HG03097 (cell line): ENCODE measurements at regions not wholly inside any gene's neighbourhood (a gene's known extent, or its start where the extent isn't known, plus 50 kb on each side); places are given as distances from the start of the nearest gene placed in this dataset.

ENCODE experiments used
- ATAC-seq: cut with Tn5 transposase; IDR thresholded peaks from one replicate; pipeline ENCODE4 v1.9.1; 2021; ENCODE audit not compliant: unreplicated experiment, low FRiP score

- no peak for ATAC-seq
Observed at GRCh38 chr1:105641407-105641806, 1415.1 kb upstream of the PRMT6 start.

GRCh38 chr1:105652109-105652508 is 1404.4 kb upstream of the PRMT6 start:
- ATAC-seq, result no peak

DNA sequence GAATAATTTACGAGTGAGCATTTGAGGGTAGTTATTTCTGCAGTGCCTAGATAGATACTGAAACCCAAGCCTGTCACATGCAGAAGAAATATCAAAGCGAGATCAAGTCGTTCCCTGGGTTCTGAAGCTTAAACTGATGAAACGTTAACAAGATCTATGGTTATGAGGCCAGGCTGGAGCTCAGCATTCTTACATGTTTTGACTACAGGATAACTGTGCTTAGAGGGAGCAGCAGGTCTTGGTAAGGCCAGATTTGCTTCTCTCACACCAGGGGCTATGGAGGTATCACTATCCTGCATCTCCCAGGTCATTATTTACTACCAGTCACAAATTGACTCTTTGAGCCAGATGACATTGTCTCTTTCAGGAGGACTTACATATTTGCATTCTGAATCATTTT is 1401.4 kb upstream of the PRMT6 start:
- no peak for ATAC-seq

GRCh38 chr1:105664495-105664894 is 1392.0 kb upstream of the PRMT6 start:
- no peak for ATAC-seq

DNA sequence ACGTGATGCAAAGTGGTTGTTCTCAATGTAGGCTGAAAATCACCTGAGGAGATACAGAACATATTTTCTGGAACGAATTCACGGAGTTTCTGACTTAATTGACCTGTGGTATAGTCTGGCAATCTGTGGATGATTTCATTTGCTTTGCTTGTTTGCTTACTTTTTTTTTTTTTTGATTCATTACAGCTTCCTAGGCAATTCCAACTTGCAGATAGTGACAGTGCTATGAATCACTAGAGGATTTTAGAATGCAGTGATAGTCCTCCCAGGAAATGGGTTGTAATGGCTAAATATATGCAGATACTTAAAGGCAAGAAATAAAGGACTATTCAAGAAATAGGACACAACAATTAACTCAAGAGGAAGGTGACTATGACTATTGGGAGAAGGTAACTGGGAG is 1378.1 kb upstream of the PRMT6 start:
- no peak for ATAC-seq

DNA sequence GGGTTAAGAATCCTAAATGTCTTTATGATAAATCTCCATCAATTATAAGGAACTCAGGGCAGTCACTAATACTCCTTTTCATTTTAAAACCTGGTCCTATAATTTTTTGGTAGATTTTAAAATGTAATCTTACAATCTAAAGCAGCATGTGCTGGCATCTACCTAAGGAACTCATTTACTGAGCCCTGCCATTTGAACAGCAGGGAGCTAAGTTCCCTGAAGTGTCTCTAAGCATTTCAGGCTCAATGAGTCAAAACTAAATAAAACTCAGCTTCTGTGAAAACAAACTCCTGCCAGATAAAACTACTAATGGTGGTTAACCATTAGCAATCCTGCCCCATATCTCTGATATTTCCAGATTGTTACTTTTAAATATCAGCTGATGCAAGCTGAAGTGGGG is 1371.8 kb upstream of the PRMT6 start:
- ATAC-seq, result no peak

DNA sequence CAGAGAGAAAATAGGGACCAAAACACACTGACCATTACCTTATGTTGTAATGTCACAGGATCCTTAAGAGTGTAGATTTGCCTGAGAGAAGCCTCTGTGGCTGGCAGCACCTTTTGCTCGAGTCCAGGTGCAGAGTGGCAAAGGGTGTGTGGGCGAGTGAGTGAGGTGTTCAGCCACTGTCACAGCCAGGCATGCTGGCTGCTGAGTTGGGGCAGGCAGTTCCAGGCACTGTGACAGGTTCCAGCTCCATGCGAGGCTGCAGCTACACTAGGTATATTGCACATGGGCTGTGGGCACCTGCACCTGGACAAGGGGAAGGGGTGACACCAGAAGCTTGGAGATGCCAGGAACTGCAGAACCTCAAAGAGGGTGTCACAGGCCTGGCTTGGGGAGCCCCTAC is 1370.4 kb upstream of the PRMT6 start:
- no peak for ATAC-seq

GRCh38 chr1:105686874-105687690 is 1369.4 kb upstream of the PRMT6 start:
- ATAC-seq, result no peak

GRCh38 chr1:105700723-105701122 is 1355.8 kb upstream of the PRMT6 start:
- ATAC-seq, result no peak

- ATAC-seq, result no peak
Observed at GRCh38 chr1:105724286-105724685, 1332.2 kb upstream of the PRMT6 start.

DNA sequence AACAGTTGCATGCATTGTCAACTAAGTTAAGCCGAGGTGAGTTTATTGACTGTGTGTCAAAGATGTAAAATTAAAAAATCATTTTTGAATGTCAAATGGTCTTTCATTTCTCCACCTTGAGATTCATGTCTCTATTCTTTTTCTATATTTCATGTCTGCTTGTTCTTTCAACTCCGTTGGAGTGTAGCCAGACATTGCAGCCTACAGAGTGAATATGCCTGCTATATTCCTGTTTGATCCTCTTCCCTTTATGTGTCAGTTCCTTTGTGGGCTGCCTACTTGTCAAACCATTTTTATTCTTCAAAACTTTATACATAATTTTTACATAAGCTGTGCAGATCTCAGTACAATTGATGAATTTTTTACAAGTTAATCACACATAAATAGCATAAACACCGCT is 1325.8 kb upstream of the PRMT6 start:
- ATAC-seq, result no peak

GRCh38 chr1:105736349-105736748 is 1320.1 kb upstream of the PRMT6 start:
- no peak for ATAC-seq

DNA sequence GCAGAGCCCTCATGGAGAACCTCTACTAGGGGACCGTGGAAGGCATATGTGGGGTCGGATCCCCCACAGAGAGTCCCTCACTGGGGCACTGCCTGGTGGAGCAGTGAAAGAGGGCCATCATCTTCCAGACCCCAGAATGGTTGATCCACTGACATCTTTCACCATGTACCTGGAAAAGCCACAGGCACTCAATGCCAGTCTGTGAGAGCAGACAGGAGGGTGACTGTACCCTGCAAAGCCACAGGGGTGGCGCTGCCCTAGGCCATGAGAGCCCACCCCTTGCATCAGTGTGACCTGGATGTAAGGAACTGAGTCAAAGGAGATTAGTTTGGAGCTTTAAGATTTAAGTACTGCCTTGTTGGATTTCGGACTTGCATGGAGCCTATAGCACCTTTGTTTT is 1276.7 kb upstream of the PRMT6 start:
- ATAC-seq, result no peak

GRCh38 chr1:105785021-105785420 is 1271.5 kb upstream of the PRMT6 start:
- ATAC-seq, result no peak

- no peak for ATAC-seq
Observed at GRCh38 chr1:105793536-105794146, 1262.8 kb upstream of the PRMT6 start.

DNA sequence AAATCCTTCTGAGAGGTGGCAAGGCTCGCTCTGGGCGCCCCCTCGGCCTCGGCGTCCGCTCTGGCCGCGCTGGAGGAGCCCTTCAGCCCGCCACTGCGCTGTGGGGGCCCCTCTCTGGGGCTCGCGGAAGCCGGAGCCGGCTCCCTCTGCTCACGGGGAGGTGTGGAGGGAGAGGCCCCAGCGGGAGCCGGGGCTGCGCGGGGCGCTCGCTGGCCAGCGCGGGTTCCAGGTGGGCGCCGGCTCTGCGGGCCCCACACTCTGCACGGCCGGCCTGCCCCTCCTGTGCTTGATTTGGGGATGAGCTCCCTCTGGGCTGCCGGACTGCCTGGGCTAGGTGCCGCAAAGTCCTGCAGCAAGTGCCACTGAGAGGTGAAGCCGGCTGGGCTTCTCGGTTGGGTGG is 1260.7 kb upstream of the PRMT6 start:
- ATAC-seq, result no peak

GRCh38 chr1:105830571-105831146 is 1225.8 kb upstream of the PRMT6 start:
- no peak for ATAC-seq

- ATAC-seq, result no peak
Observed at GRCh38 chr1:105838071-105838470, 1218.4 kb upstream of the PRMT6 start.

DNA sequence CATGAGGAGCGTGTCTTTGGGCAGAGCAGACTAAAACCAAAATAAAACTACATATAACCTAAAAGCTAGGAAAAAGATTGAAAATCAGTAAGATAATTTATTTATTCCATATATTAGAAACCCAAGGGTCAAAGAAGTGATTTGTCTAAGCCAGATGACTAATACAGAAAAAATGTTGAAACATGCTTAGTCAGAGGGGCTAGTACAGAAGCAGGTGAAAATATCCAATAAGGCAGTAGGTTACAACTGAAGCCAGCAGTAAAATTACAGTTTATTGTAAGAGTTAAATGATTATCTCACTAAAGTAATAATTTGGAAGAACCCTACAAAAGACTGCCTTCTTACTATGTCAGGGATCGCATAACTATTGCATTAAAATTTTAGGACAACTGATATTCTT is 1190.9 kb upstream of the PRMT6 start:
- no peak for ATAC-seq

- no peak for ATAC-seq
Observed at GRCh38 chr1:105872817-105873216, 1183.7 kb upstream of the PRMT6 start.

DNA sequence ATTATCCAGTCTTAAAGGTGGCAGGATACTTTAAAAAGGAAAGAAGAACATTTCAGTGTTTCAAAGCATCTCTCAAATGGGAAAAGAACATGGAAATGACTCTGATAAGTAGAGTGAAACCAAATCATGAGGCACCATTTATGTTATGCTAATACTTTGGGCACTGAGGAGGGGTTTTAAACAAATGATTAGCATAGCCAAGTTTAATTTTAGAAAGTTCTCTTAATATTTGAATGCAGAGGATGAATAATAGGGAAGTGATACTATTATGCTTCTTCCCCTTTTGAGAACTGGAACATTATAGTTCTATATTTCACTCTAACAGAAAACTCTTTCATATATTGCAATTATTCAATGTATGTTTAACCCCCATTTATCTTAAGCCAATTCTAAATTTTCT is 1181.9 kb upstream of the PRMT6 start:
- ATAC-seq, result no peak

DNA sequence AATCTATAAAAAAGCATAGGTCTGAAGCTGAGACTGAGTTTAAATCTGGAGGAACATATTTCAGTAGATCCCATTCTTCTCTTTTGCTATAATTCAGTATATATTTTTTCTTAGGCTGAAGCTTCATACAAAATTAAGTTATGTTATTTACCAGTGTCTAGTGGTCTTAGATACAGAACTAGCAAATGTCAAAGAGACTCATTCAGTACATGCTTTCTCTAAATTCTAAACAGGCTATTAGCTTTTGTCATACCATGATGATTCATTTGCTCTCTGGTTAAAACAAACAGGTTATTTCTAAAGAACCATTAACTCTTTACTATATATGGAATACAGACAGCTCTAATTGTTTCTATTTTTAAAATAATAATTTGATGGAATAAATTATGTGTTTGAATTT is 1170.2 kb upstream of the PRMT6 start:
- no peak for ATAC-seq
